ENCODE measurements at regions not wholly inside any gene's neighbourhood (a gene's known extent, or its start where the extent isn't known, plus 50 kb on each side); places are given as distances from the start of the nearest gene placed in this dataset.
"Not testable (repeated sequence)": the region's sequence is repeated elsewhere in the genome, so short reads cannot be mapped to it uniquely, and the experiment has no call there.

DNA sequence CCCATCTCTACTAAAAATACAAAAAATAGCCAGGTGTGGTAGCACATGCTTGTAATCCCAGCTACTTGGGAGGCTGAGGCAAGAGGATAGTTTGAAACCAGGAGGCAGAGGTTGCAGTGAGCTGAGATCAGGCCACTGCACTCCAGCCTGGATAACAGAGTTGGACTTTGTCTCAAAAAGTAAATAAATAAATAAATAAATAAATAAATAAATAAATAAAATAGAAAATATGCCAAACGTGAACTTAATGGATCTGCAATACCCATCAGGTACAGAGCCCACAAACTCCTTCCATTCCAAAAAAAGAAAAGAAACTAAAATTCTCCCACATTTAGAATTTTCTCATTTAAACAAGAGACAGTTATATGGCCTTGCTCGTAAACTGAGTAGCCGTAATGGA is 702.7 kb downstream of the CDH18 start (continued):
- no peak for TF ChIP-seq AEBP2 (tag by site-specific recombination; IDR thresholded peaks at IDR 0.05; ENCODE audit: borderline replicate concordance)
- TF ChIP-seq REPIN1 (tag by site-specific recombination; IDR thresholded peaks at IDR 0.05; ENCODE audit: low read depth) = no peak
- TF ChIP-seq ZBTB20 (tag by site-specific recombination; IDR thresholded peaks at IDR 0.05) = no peak
- no peak for TF ChIP-seq ZNF341 (tag by site-specific recombination; IDR thresholded peaks at IDR 0.05; ENCODE audit: low read depth)
- TF ChIP-seq ZNF394 (tag by site-specific recombination; IDR thresholded peaks at IDR 0.05; ENCODE audit: borderline replicate concordance) = peak; percentile 63; the same call in 1 of the 2 replicates
- TF ChIP-seq ZNF10 (tag by site-specific recombination; IDR thresholded peaks at IDR 0.05) = no peak
- TF ChIP-seq ZNF610 (tag by site-specific recombination; IDR thresholded peaks at IDR 0.05; ENCODE audit: borderline replicate concordance) = no peak
- TF ChIP-seq ZNF155 (tag by site-specific recombination; IDR thresholded peaks at IDR 0.05) = no peak
- TF ChIP-seq ZNF433 (tag by site-specific recombination; IDR thresholded peaks at IDR 0.05; ENCODE audit: low read depth) = no peak
- TF ChIP-seq ZNF132 (tag by site-specific recombination; IDR thresholded peaks at IDR 0.05; ENCODE audit: borderline replicate concordance) = no peak
- no peak for TF ChIP-seq PRDM6 (tag by site-specific recombination; IDR thresholded peaks at IDR 0.05)
- TF ChIP-seq ZNF354C (tag by site-specific recombination; IDR thresholded peaks at IDR 0.05; ENCODE audit: borderline replicate concordance, low read depth) = no peak
- no peak for TF ChIP-seq HOXA7 (CRISPR knock-in tag; IDR thresholded peaks at IDR 0.05; ENCODE audit: borderline replicate concordance)
- peak; percentile 39; the same call in 1 of the 2 replicates for TF ChIP-seq ZBTB8A (tag by site-specific recombination; IDR thresholded peaks at IDR 0.05)
- TF ChIP-seq ZNF202 (tag by site-specific recombination; IDR thresholded peaks at IDR 0.05; ENCODE audit: borderline replicate concordance) = peak; percentile 48; the same call in 1 of the 2 replicates
- TF ChIP-seq ZNF266 (tag by site-specific recombination; IDR thresholded peaks at IDR 0.05; ENCODE audit: low read depth) = 0 out of 2 replicates have a peak, but pooled peaks have one; percentile 21
- no peak for TF ChIP-seq ZNF561 (tag by site-specific recombination; IDR thresholded peaks at IDR 0.05; ENCODE audit: borderline replicate concordance)
- TF ChIP-seq ZNF426 (tag by site-specific recombination; IDR thresholded peaks at IDR 0.05) = peak; percentile 46
- peak; percentile 49 for TF ChIP-seq ZBTB11 (tag by site-specific recombination; conservative IDR thresholded peaks at IDR 0.05; ENCODE audit: low read depth)
- TF ChIP-seq ZNF23 (tag by site-specific recombination; IDR thresholded peaks at IDR 0.05; ENCODE audit: borderline replicate concordance) = no peak
- no peak for TF ChIP-seq ZNF214 (tag by site-specific recombination; IDR thresholded peaks at IDR 0.05; ENCODE audit: borderline replicate concordance)
- TF ChIP-seq ZNF548 (tag by site-specific recombination; IDR thresholded peaks at IDR 0.05) = no peak
- 0 out of 2 replicates have a peak, but pooled peaks have one; percentile 16 for TF ChIP-seq ZNF623 (tag by site-specific recombination; IDR thresholded peaks at IDR 0.05)

DNA sequence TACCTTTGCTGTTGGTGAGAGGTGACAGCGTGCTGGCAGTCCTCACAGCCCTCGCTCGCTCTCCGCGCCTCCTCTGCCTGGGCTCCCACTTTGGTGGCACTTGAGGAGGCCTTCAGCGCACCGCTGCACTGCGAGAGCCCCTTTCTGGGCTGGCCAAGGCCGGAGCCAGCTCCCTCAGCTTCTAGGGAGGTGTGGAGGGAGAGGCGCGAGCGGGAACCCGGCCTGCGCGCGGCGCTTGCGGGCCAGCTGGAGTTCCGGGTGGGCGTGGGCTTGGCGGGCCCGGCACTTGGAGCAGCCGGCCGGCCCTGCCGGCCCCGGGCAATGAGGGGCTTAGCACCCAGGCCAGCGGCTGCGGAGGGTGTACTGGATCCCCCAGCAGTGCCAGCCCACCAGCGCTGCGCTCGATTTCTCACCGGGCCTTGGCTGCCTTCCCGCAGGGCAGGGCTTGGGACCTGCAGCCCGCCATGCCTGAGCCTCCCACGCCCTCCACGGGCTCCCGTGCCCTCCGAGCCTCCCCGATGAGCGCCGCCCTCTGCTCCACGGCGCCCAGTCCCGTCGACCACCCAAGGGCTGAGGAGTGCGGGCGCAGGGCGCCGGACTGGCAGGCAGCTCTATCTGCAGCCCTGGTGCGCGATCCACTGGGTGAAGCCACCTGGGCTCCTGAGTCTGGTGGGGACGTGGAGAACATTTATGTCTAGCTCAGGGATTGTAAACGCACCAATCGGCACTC is 700.3 kb downstream of the CDH18 start:
- H3K9me3 ChIP-seq (ENCODE audit: control insufficient read depth, insufficient read depth, low read depth, low read length); H3K36me3 ChIP-seq (ENCODE audit: control insufficient read depth in 2 of 2, insufficient read depth in 1 of 2, low read length in 2 of 2); H3K4me1 ChIP-seq (ENCODE audit: control insufficient read depth, insufficient read depth, low read length); H3K27ac ChIP-seq (ENCODE audit: extremely low read depth, low read depth, low read length); CTCF ChIA-PET; H3K4me3 ChIP-seq (ENCODE audit: low read depth, low read length); POLR2A ChIA-PET: not testable (repeated sequence)

DNA sequence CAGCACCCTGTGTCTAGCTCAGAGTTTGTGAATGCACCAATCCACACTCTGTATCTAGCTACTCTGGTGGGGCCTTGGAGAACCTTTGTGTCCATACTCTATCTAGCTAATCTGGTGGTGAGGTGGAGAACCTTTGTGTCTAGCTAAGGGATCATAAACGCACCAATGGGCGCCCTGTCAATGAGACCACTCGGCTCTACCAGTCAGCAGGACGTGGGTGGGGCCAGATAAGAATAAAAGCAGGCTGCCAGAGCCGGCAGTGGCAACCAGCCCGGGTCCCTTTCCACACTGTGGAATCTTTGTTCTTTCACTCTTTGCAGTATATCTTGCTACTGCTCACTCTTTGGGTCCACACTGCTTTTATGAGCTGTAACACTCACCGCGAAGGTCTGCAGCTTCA is 699.7 kb downstream of the CDH18 start:
- POLR2A ChIA-PET; CTCF ChIA-PET; H3K36me3 ChIP-seq (ENCODE audit: control insufficient read depth in 2 of 2, insufficient read depth in 1 of 2, low read length in 2 of 2); H3K4me1 ChIP-seq (ENCODE audit: control insufficient read depth, insufficient read depth, low read length); H3K4me3 ChIP-seq (ENCODE audit: low read depth, low read length); H3K27ac ChIP-seq (ENCODE audit: extremely low read depth, low read depth, low read length); H3K9me3 ChIP-seq (ENCODE audit: control insufficient read depth, insufficient read depth, low read depth, low read length): not testable (repeated sequence)

All from HEK293 (cell line).